ENCODE measurements at regions not wholly inside any gene's neighbourhood (a gene's known extent, or its start where the extent isn't known, plus 50 kb on each side); places are given as distances from the start of the nearest gene placed in this dataset.
"Not testable (repeated sequence)": the region's sequence is repeated elsewhere in the genome, so short reads cannot be mapped to it uniquely, and the experiment has no call there.

- Histone ChIP-seq H3K9ac (ENCODE audit: low read length in 5 of 5) (no peak overlapping the region), H3K4me3 (ENCODE audit: low read depth in 1 of 5, low read length in 5 of 5) (no peak overlapping the region), H3K36me3 (ENCODE audit: control insufficient read depth in 5 of 5, insufficient read depth in 5 of 5, low read length in 5 of 5) (no peaks in the 10 kb centered on the region), H3K9me3 (ENCODE audit: control insufficient read depth in 5 of 5, low read length in 5 of 5) (no peaks in the 10 kb centered on the region), H3K4me1 (ENCODE audit: control insufficient read depth in 5 of 5, insufficient read depth in 5 of 5, low read length in 5 of 5) (peaks cover 0 to 3% (median 0%) of the 10 kb centered on the region in 5 donors), H3K27me3 (ENCODE audit: control insufficient read depth in 5 of 5, insufficient read depth in 4 of 5, low read length in 5 of 5) (no peaks in the 10 kb centered on the region), H3K27ac (ENCODE audit: low read depth, low read length) (no peak overlapping the region)
These were observed 414.1 kb downstream of the ACTL7B start for GRCh38 chr9:108441726-108442125.

DNA sequence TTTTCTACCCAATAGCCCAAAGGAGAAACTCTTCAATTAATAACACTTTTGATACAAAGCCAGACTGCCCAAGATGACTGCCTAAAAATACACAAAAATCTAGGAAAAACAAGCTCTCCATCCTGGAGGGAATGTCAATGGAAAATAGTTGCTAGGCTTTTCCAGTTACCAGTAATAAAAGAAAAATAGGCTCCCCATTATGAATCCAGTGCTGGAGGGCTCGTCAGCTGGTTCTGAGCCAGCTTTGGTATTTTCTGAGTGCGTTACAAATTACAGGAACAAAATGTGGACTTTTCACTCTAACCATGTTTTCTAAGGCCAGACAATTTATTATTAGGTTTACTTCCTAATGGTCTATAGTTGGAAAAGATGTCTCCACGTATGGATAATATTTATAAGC, 414.5 kb downstream of the ACTL7B start:
- Histone ChIP-seq H3K36me3 (ENCODE audit: control insufficient read depth in 5 of 5, insufficient read depth in 5 of 5, low read length in 5 of 5) (no peaks in the 10 kb centered on the region), H3K4me1 (ENCODE audit: control insufficient read depth in 5 of 5, insufficient read depth in 5 of 5, low read length in 5 of 5) (peaks cover 0 to 3% (median 0%) of the 10 kb centered on the region in 5 donors), H3K9me3 (ENCODE audit: control insufficient read depth in 5 of 5, low read length in 5 of 5) (no peaks in the 10 kb centered on the region), H3K9ac (ENCODE audit: low read length in 5 of 5) (no peak overlapping the region), H3K27me3 (ENCODE audit: control insufficient read depth in 5 of 5, insufficient read depth in 4 of 5, low read length in 5 of 5) (no peaks in the 10 kb centered on the region), H3K27ac (ENCODE audit: low read depth, low read length) (no peak overlapping the region), H3K4me3 (ENCODE audit: low read depth in 1 of 5, low read length in 5 of 5) (no peak overlapping the region)

DNA sequence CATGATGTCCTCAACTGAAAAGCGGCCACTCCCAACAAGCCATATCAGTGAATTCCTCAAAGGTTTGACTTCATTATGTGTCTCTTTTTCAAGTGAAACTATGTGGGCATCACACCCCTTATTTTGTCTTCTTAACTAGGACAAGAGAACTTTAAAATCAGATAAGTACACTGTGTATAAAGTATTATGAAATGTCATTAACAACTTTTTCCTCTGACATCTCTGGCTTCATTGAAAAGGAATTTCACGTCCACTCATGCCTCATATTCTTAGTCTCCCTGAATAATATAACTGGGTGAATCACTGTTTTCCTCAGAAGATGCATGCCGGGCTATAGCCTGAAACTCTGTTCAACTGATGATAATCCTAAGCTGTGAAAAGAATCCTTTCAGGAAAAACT, 415.8 kb downstream of the ACTL7B start:
- Histone ChIP-seq H3K9ac (ENCODE audit: low read length in 5 of 5) (no peak overlapping the region), H3K27ac (ENCODE audit: low read depth, low read length) (peak overlapping the region; percentile 14), H3K36me3 (ENCODE audit: control insufficient read depth in 5 of 5, insufficient read depth in 5 of 5, low read length in 5 of 5) (no peaks in the 10 kb centered on the region), H3K4me3 (ENCODE audit: low read depth in 1 of 5, low read length in 5 of 5) (no peak overlapping the region), H3K9me3 (ENCODE audit: control insufficient read depth in 5 of 5, low read length in 5 of 5) (no peaks in the 10 kb centered on the region), H3K4me1 (ENCODE audit: control insufficient read depth in 5 of 5, insufficient read depth in 5 of 5, low read length in 5 of 5) (peaks cover 0 to 3% (median 0%) of the 10 kb centered on the region in 5 donors), H3K27me3 (ENCODE audit: control insufficient read depth in 5 of 5, insufficient read depth in 4 of 5, low read length in 5 of 5) (no peaks in the 10 kb centered on the region)

DNA sequence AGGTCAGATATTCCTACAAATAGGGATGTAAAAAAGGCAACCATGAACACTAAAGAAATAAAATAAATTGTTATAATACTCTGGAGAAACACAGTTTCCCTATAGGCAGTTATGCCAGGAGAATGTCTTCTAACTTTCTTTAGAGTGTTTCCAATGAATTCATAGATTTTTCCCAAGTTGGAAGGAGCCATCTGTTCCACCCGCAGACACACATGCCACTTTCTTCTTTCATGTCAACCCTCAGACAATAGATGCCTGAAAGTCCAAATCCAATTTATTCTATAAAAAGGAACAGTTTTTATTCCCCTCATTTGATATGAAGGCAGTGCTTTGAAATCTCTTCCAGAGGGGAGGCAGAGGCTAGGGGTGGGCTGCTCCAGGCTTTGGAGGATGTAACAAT, 418.1 kb downstream of the ACTL7B start:
- Histone ChIP-seq H3K4me1 (ENCODE audit: control insufficient read depth in 5 of 5, insufficient read depth in 5 of 5, low read length in 5 of 5) (no peaks in the 10 kb centered on the region), H3K4me3 (ENCODE audit: low read depth in 1 of 5, low read length in 5 of 5) (no peak overlapping the region), H3K9ac (ENCODE audit: low read length in 5 of 5) (no peak overlapping the region), H3K27ac (ENCODE audit: low read depth, low read length) (no peak overlapping the region), H3K27me3 (ENCODE audit: control insufficient read depth in 5 of 5, insufficient read depth in 4 of 5, low read length in 5 of 5) (no peaks in the 10 kb centered on the region), H3K36me3 (ENCODE audit: control insufficient read depth in 5 of 5, insufficient read depth in 5 of 5, low read length in 5 of 5) (no peaks in the 10 kb centered on the region), H3K9me3 (ENCODE audit: control insufficient read depth in 5 of 5, low read length in 5 of 5) (no peaks in the 10 kb centered on the region)

GRCh38 chr9:108436448-108436847, 419.3 kb downstream of the ACTL7B start:
- H3K4me3 ChIP-seq (ENCODE audit: low read depth in 1 of 5, low read length in 5 of 5): no peak overlapping the region
- no peak overlapping the region for H3K9ac ChIP-seq (ENCODE audit: low read length in 5 of 5)
- no peaks in the 10 kb centered on the region for H3K4me1 ChIP-seq (ENCODE audit: control insufficient read depth in 5 of 5, insufficient read depth in 5 of 5, low read length in 5 of 5)
- no peaks in the 10 kb centered on the region for H3K9me3 ChIP-seq (ENCODE audit: control insufficient read depth in 5 of 5, low read length in 5 of 5)
- H3K27ac ChIP-seq (ENCODE audit: low read depth, low read length): no peak overlapping the region
- no peaks in the 10 kb centered on the region for H3K36me3 ChIP-seq (ENCODE audit: control insufficient read depth in 5 of 5, insufficient read depth in 5 of 5, low read length in 5 of 5)
- no peaks in the 10 kb centered on the region for H3K27me3 ChIP-seq (ENCODE audit: control insufficient read depth in 5 of 5, insufficient read depth in 4 of 5, low read length in 5 of 5)

DNA sequence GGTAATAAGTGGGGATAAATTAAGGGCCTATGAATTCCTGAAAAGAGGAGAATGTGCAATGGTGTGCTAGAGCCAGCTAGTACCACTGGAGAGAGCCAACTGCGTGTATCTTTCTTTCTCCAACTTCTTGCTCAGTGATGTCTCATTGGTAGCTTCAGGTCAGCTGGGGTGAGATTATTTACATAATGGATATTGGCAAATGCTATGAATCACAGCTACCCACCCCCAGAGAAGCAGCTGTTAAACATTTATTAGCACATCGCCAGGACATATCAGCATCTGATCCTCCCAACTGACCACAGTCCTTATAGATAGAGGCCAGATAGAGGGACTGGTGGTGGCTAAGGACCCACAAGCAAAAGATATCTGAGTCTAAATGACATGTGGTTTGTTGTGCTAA, 421.3 kb downstream of the ACTL7B start:
- no peak overlapping the region for H3K4me3 ChIP-seq (ENCODE audit: low read depth in 1 of 5, low read length in 5 of 5)
- no peak overlapping the region for H3K9ac ChIP-seq (ENCODE audit: low read length in 5 of 5)
- H3K27me3 ChIP-seq (ENCODE audit: control insufficient read depth in 5 of 5, insufficient read depth in 4 of 5, low read length in 5 of 5): no peaks in the 10 kb centered on the region
- no peaks in the 10 kb centered on the region for H3K36me3 ChIP-seq (ENCODE audit: control insufficient read depth in 5 of 5, insufficient read depth in 5 of 5, low read length in 5 of 5)
- no peak overlapping the region for H3K27ac ChIP-seq (ENCODE audit: low read depth, low read length)
- peaks cover 0 to 7% (median 5%) of the 10 kb centered on the region in 5 donors for H3K9me3 ChIP-seq (ENCODE audit: control insufficient read depth in 5 of 5, low read length in 5 of 5)
- H3K4me1 ChIP-seq (ENCODE audit: control insufficient read depth in 5 of 5, insufficient read depth in 5 of 5, low read length in 5 of 5): no peaks in the 10 kb centered on the region

DNA sequence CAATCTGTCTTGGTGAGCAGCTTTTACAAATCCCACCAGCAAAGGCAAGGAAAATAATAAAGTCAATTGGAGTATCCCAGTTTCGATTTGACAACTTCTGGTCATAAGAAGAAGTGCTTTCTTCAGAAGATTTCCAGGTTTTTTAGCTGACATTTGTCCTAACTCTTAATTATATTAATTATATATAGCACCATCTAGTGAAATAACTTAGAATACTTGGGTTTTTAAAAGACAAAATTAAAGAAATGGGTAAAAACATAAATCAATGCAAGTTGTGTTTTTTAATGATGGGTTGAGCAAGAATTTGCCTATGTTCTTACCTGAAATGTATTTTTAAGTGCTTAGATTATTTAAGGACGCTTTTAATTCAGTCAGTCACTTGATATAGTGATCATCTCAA, 421.8 kb downstream of the ACTL7B start:
- H3K9ac ChIP-seq (ENCODE audit: low read length in 5 of 5): no peak overlapping the region
- no peak overlapping the region for H3K4me3 ChIP-seq (ENCODE audit: low read depth in 1 of 5, low read length in 5 of 5)
- H3K36me3 ChIP-seq (ENCODE audit: control insufficient read depth in 5 of 5, insufficient read depth in 5 of 5, low read length in 5 of 5): no peaks in the 10 kb centered on the region
- no peak overlapping the region for H3K27ac ChIP-seq (ENCODE audit: low read depth, low read length)
- H3K9me3 ChIP-seq (ENCODE audit: control insufficient read depth in 5 of 5, low read length in 5 of 5): peaks cover 0 to 7% (median 5%) of the 10 kb centered on the region in 5 donors
- H3K4me1 ChIP-seq (ENCODE audit: control insufficient read depth in 5 of 5, insufficient read depth in 5 of 5, low read length in 5 of 5): no peaks in the 10 kb centered on the region
- no peaks in the 10 kb centered on the region for H3K27me3 ChIP-seq (ENCODE audit: control insufficient read depth in 5 of 5, insufficient read depth in 4 of 5, low read length in 5 of 5)

DNA sequence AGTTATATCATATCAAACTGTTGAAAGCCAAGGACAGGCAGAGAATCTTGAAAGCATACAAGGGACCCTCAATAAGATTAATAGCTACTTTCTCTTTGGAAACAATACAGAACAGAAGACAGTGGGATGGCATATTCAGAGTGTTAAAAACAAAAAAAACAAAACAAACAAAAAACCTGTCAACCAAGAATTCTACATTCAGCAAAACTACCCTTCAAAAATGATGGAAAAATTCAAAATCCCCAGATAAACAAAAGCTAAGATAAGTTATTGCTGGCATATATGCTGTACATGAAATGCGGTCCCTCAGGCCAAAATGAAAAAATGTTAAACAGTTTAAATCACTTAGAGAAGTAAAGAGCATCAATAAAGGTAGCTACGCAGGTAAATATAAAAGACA, 425.1 kb downstream of the ACTL7B start:
- Histone ChIP-seq H3K9me3 (ENCODE audit: control insufficient read depth in 5 of 5, low read length in 5 of 5) (peaks cover 0 to 7% (median 5%) of the 10 kb centered on the region in 5 donors), H3K4me1 (ENCODE audit: control insufficient read depth in 5 of 5, insufficient read depth in 5 of 5, low read length in 5 of 5) (no peaks in the 10 kb centered on the region), H3K36me3 (ENCODE audit: control insufficient read depth in 5 of 5, insufficient read depth in 5 of 5, low read length in 5 of 5) (no peaks in the 10 kb centered on the region), H3K27me3 (ENCODE audit: control insufficient read depth in 5 of 5, insufficient read depth in 4 of 5, low read length in 5 of 5) (no peaks in the 10 kb centered on the region), H3K4me3 (ENCODE audit: low read depth in 1 of 5, low read length in 5 of 5) (no peak overlapping the region), H3K27ac (ENCODE audit: low read depth, low read length) (no peak overlapping the region), H3K9ac (ENCODE audit: low read length in 5 of 5) (no peak overlapping the region)

DNA sequence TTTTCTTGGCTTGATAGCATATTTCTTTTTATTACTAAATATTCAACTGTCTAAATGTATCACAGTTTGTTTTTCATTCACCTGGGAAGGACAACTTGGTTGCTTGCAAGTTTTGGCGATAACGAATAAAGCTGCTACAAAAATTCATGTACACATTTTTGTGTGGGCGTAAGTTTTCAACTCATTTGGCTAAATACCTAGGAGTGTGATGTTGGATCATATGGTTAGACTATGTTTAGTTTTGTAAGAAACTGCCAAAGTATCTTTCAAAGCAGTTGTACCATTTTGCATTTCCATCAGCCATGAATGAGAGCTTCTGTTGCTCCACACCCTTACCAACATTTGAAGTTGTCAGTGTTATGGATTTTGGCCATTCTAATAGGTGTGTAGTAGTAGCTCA, 428.0 kb downstream of the ACTL7B start:
- Histone ChIP-seq H3K9me3 (ENCODE audit: control insufficient read depth in 5 of 5, low read length in 5 of 5) (peaks cover 0 to 7% (median 5%) of the 10 kb centered on the region in 5 donors), H3K9ac (ENCODE audit: low read length in 5 of 5) (no peak overlapping the region), H3K36me3 (ENCODE audit: control insufficient read depth in 5 of 5, insufficient read depth in 5 of 5, low read length in 5 of 5) (no peaks in the 10 kb centered on the region), H3K27me3 (ENCODE audit: control insufficient read depth in 5 of 5, insufficient read depth in 4 of 5, low read length in 5 of 5) (no peaks in the 10 kb centered on the region), H3K27ac (ENCODE audit: low read depth, low read length) (no peak overlapping the region), H3K4me1 (ENCODE audit: control insufficient read depth in 5 of 5, insufficient read depth in 5 of 5, low read length in 5 of 5) (no peaks in the 10 kb centered on the region), H3K4me3 (ENCODE audit: low read depth in 1 of 5, low read length in 5 of 5) (no peak overlapping the region)

- H3K9me3 ChIP-seq (ENCODE audit: control insufficient read depth in 5 of 5, low read length in 5 of 5); H3K9ac ChIP-seq (ENCODE audit: low read length in 5 of 5); H3K4me3 ChIP-seq (ENCODE audit: low read depth in 1 of 5, low read length in 5 of 5); H3K27ac ChIP-seq (ENCODE audit: low read depth, low read length); H3K36me3 ChIP-seq (ENCODE audit: control insufficient read depth in 5 of 5, insufficient read depth in 5 of 5, low read length in 5 of 5); H3K27me3 ChIP-seq (ENCODE audit: control insufficient read depth in 5 of 5, insufficient read depth in 4 of 5, low read length in 5 of 5); H3K4me1 ChIP-seq (ENCODE audit: control insufficient read depth in 5 of 5, insufficient read depth in 5 of 5, low read length in 5 of 5): not testable (repeated sequence)
These were observed 429.3 kb downstream of the ACTL7B start for GRCh38 chr9:108426421-108426940.

DNA sequence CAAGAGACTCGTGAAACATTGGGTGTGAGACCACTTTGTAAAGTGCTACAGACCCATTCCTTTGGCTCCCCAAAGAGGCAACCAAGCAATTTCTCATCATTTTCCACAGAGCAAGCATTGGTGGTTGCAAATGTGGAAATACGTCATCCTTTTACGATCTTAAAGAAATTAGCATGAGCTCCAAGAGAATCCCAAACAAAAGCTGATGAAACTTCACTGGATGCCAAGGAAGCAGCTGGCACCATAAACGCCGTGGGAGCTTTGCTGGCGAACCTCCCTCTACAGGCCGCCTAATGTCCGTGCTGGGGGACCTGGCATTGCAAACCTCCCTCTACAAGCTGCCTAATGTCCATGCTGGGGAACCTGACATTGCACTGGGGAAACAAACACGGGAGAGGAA, 432.4 kb downstream of the ACTL7B start:
- H3K4me3 ChIP-seq (ENCODE audit: low read depth in 1 of 5, low read length in 5 of 5): no peak overlapping the region
- no peaks in the 10 kb centered on the region for H3K27me3 ChIP-seq (ENCODE audit: control insufficient read depth in 5 of 5, insufficient read depth in 4 of 5, low read length in 5 of 5)
- H3K9ac ChIP-seq (ENCODE audit: low read length in 5 of 5): no peak overlapping the region
- no peaks in the 10 kb centered on the region for H3K36me3 ChIP-seq (ENCODE audit: control insufficient read depth in 5 of 5, insufficient read depth in 5 of 5, low read length in 5 of 5)
- H3K9me3 ChIP-seq (ENCODE audit: control insufficient read depth in 5 of 5, low read length in 5 of 5): no peaks in the 10 kb centered on the region
- no peaks in the 10 kb centered on the region for H3K4me1 ChIP-seq (ENCODE audit: control insufficient read depth in 5 of 5, insufficient read depth in 5 of 5, low read length in 5 of 5)
- no peak overlapping the region for H3K27ac ChIP-seq (ENCODE audit: low read depth, low read length)

All from subcutaneous abdominal adipose tissue (tissue), 5 donors.